ENCODE measurements at regions not wholly inside any gene's neighbourhood (a gene's known extent, or its start where the extent isn't known, plus 50 kb on each side); places are given as distances from the start of the nearest gene placed in this dataset.

DNA sequence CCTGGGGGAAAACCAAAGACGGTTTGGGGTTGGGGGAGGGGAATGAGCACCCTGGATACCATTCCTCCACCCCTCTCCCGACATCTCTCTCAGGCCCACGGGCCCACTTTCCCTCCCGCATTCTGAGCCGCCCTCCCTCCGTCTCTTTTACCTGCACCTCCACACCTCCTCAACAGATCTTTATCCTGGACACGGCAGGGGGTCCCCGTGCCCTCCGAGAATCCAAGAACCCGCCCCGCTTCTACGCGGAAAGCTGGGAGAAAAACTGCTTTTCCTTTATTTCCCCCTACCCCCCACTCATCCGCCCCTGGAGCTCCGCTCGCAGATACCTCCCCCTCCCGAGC lies 108.8 kb downstream of the NAV1 start:
- TF ChIP-seq POLR2AphosphoS5 (IDR thresholded peaks at IDR 0.05; ENCODE audit: low read depth, low read length) (no peak), CTCF (IDR thresholded peaks at IDR 0.05) (no peak), TCF7L2 (IDR thresholded peaks at IDR 0.05; ENCODE audit: low read depth, low read length) (no peak), SIN3A (IDR thresholded peaks at IDR 0.05; ENCODE audit: borderline replicate concordance, insufficient read depth, low read depth, low read length) (no peak), REST (IDR thresholded peaks at IDR 0.05; ENCODE audit: insufficient read depth in 1 of 2, low read depth in 2 of 2, low read length in 1 of 2) (no peak)
